Panc1 (cell line): ENCODE measurements at regions not wholly inside any gene's neighbourhood (a gene's known extent, or its start where the extent isn't known, plus 50 kb on each side); places are given as distances from the start of the nearest gene placed in this dataset.

Experiments
- SIN3A ChIP-seq: IDR thresholded peaks from 2 replicates; pipeline ENCODE4 v1.6.1; 2012; ENCODE audit warnings: low read depth, mild to moderate bottlenecking, low read length, moderate library complexity, borderline replicate concordance; ENCODE audit not compliant: insufficient read depth
- TCF7L2 ChIP-seq: IDR thresholded peaks from 2 replicates; pipeline ENCODE4 v1.6.1; 2011; ENCODE audit warnings: mild to moderate bottlenecking, low read depth, low read length, inconsistent platforms
- TF ChIP-seq, protein P1 (sequence below): fragments of 450-650 bp; IDR thresholded peaks from 2 replicates; pipeline ENCODE4 v1.5.1; 2017; ENCODE audit warnings: mild to moderate bottlenecking

DNA sequence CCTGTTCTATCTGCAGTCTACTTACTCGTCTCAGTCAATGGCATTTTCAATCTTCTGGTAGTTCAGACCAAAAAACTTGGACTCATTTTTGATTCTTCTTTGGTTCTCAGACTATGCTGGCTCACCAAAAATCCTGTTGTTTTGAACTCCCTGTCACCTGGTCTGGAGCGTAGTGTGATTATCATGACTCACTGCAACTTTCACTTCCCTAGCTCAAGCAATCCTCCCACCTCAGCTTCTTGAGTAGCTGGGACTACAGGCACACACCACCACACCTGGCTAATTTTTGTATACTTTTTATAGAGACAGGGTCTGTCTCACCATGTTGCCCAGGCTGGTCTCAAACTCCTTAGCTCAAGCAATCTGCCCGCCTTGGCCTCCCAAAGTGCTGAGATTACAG lies 163.3 kb upstream of the CDH7 start:
- TF ChIP-seq, protein P1, sequence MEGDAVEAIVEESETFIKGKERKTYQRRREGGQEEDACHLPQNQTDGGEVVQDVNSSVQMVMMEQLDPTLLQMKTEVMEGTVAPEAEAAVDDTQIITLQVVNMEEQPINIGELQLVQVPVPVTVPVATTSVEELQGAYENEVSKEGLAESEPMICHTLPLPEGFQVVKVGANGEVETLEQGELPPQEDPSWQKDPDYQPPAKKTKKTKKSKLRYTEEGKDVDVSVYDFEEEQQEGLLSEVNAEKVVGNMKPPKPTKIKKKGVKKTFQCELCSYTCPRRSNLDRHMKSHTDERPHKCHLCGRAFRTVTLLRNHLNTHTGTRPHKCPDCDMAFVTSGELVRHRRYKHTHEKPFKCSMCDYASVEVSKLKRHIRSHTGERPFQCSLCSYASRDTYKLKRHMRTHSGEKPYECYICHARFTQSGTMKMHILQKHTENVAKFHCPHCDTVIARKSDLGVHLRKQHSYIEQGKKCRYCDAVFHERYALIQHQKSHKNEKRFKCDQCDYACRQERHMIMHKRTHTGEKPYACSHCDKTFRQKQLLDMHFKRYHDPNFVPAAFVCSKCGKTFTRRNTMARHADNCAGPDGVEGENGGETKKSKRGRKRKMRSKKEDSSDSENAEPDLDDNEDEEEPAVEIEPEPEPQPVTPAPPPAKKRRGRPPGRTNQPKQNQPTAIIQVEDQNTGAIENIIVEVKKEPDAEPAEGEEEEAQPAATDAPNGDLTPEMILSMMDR: no peak
- TF ChIP-seq TCF7L2 (no peak), SIN3A (no peak)
